Kidney (tissue), 13 donors: ENCODE measurements at regions not wholly inside any gene's neighbourhood (a gene's known extent, or its start where the extent isn't known, plus 50 kb on each side); places are given as distances from the start of the nearest gene placed in this dataset.

ENCODE experiments used
- DNase-seq, 5 donors: peaks; one replicate each; pipeline ENCODE4 v3.0.0-alpha.2; 2013 to 2020
- FAIRE-seq: peaks from 2 replicates; lab custom pipeline; 2012; peaks lifted over from hg19 to GRCh38; lab: Jason Lieb, UNC
- H3K27ac ChIP-seq, 2 donors: one replicate each; pipeline ENCODE4 v1.7.0; 2013; ENCODE audit warnings: low read depth in 2 of 2, low read length in 2 of 2, inconsistent platforms in 1 of 2
- H3K27me3 ChIP-seq: one replicate; pipeline ENCODE4 v1.7.1; 2013; ENCODE audit warnings: low read length, inconsistent platforms; ENCODE audit not compliant: control insufficient read depth, insufficient read depth
- H3K36me3 ChIP-seq, 3 donors: one replicate each; pipeline versions ENCODE4 v1.7.0 to v1.7.1; 2013; ENCODE audit warnings: low read length in 3 of 3, control low read depth in 1 of 3, inconsistent platforms in 1 of 3; ENCODE audit not compliant: insufficient read depth in 3 of 3, control insufficient read depth in 2 of 3
- H3K4me1 ChIP-seq, 3 donors: one replicate each; pipeline versions ENCODE4 v1.7.0 to v1.7.1; 2013; ENCODE audit warnings: low read length in 3 of 3, inconsistent platforms in 1 of 3, low read depth in 1 of 3; ENCODE audit not compliant: control insufficient read depth in 2 of 3, insufficient read depth in 2 of 3
- H3K4me3 ChIP-seq, 3 donors: one replicate each; pipeline versions ENCODE4 v1.7.0 to v1.8.1; 2013; ENCODE audit warnings: low read length in 3 of 3, control low read depth in 1 of 3, inconsistent platforms in 1 of 3
- H3K9ac ChIP-seq, 3 donors: one replicate each; pipeline versions ENCODE4 v1.7.0 to v1.7.1; 2013; ENCODE audit warnings: low read length in 3 of 3, control low read depth in 1 of 3, inconsistent platforms in 1 of 3
- H3K9me3 ChIP-seq, 3 donors: one replicate each; pipeline versions ENCODE4 v1.7.0 to v1.7.1; 2013; ENCODE audit warnings: low read length in 3 of 3, control low read depth in 1 of 3, inconsistent platforms in 1 of 3; ENCODE audit not compliant: control insufficient read depth in 2 of 3, insufficient read depth in 1 of 3
- CTCF ChIP-seq: IDR thresholded peaks from 3 replicates; pipeline ENCODE4 v1.5.1; 2012; ENCODE audit warnings: mild to moderate bottlenecking, moderate library complexity, borderline replicate concordance; ENCODE audit not compliant: insufficient read depth; ENCODE audit errors: extremely low read depth
- intact Hi-C: fragments of 100-400 bp; cut with DNase I; formaldehyde crosslinking; loops from one replicate; pipeline ENCODE4 v1.11.1; 2022
- donor health status: control.
- donor health status: control.
- donor health status: control.
- donor health status: control.
- donor health status: control.
- donor health status: DM: yes; HTN: yes; CAD: no.
- donor health status: Normal renal cell carcinoma (clear cell type).

- Histone ChIP-seq H3K4me1 (no peaks in the 10 kb centered on the region), H3K9ac (no peak overlapping the region), H3K4me3 (no peak overlapping the region), H3K9me3 (no peaks in the 10 kb centered on the region), H3K36me3 (no peaks in the 10 kb centered on the region), H3K27me3 (no peaks in the 10 kb centered on the region), H3K27ac (no peak overlapping the region)
- no peak for TF ChIP-seq CTCF
- no peak for FAIRE-seq
- DNase-seq = no peak
- intact Hi-C loops = no loop called here
Measured at GRCh38 chr5:163619273-163619934, 114.0 kb downstream of the MAT2B start.

GRCh38 chr5:163619951-163620350 is 114.5 kb downstream of the MAT2B start:
- intact Hi-C loops = no loop called here
- Histone ChIP-seq H3K27ac (no peak overlapping the region), H3K9ac (no peak overlapping the region), H3K9me3 (no peaks in the 10 kb centered on the region), H3K36me3 (no peaks in the 10 kb centered on the region), H3K4me1 (no peaks in the 10 kb centered on the region), H3K4me3 (no peak overlapping the region), H3K27me3 (no peaks in the 10 kb centered on the region)
- DNase-seq (no peak), FAIRE-seq (no peak)
- TF ChIP-seq CTCF = no peak

- no peak for TF ChIP-seq CTCF
Measured at GRCh38 chr5:163622799-163623198, 117.4 kb downstream of the MAT2B start.

GRCh38 chr5:163623524-163623923 is 118.1 kb downstream of the MAT2B start:
- no peaks in the 10 kb centered on the region for H3K4me1 ChIP-seq
- intact Hi-C loops = no loop called here
- no peak overlapping the region for H3K9ac ChIP-seq
- H3K36me3 ChIP-seq = no peaks in the 10 kb centered on the region
- H3K9me3 ChIP-seq = no peaks in the 10 kb centered on the region
- no peak for FAIRE-seq
- no peak for TF ChIP-seq CTCF
- no peak for DNase-seq
- H3K27ac ChIP-seq = no peak overlapping the region
- no peaks in the 10 kb centered on the region for H3K27me3 ChIP-seq
- no peak overlapping the region for H3K4me3 ChIP-seq

More at GRCh38 chr5:163622799-163623198, 117.4 kb downstream of the MAT2B start:
- Histone ChIP-seq H3K27me3 (no peaks in the 10 kb centered on the region), H3K4me1 (no peaks in the 10 kb centered on the region), H3K4me3 (no peak overlapping the region), H3K27ac (no peak overlapping the region), H3K9me3 (no peaks in the 10 kb centered on the region), H3K9ac (no peak overlapping the region), H3K36me3 (no peaks in the 10 kb centered on the region)
- DNase-seq (no peak), FAIRE-seq (no peak)
- intact Hi-C loops = no loop called here
